Neural cell (in vitro differentiated cells): ENCODE measurements at regions not wholly inside any gene's neighbourhood (a gene's known extent, or its start where the extent isn't known, plus 50 kb on each side); places are given as distances from the start of the nearest gene placed in this dataset.

ENCODE experiments used
- CTCF ChIP-seq: fragments of 450-650 bp; IDR thresholded peaks from 2 replicates; pipeline ENCODE4 v1.5.1; 2014; ENCODE audit warnings: antibody characterized with exemption, mild to moderate bottlenecking, moderate library complexity; ENCODE audit not compliant: poor library complexity, severe bottlenecking
- EP300 ChIP-seq: fragments of 450-650 bp; conservative IDR thresholded peaks from 2 replicates; pipeline ENCODE4 v1.6.1; 2014; ENCODE audit warnings: antibody characterized with exemption, mild to moderate bottlenecking, moderate library complexity; ENCODE audit not compliant: poor library complexity, severe bottlenecking
- EZH2 ChIP-seq: fragments of 200-600, 300-800 bp; shearing (Covaris generic), sonication (generic); IDR thresholded peaks from 2 replicates; pipeline ENCODE4 v1.6.1; 2014; ENCODE audit warnings: antibody characterized with exemption, low read length, borderline replicate concordance, mild to moderate bottlenecking; ENCODE audit not compliant: insufficient read depth, poor library complexity, severe bottlenecking
- SMC3 ChIP-seq: fragments of 450-650 bp; conservative IDR thresholded peaks from 2 replicates; pipeline ENCODE4 v1.6.1; 2014; ENCODE audit warnings: antibody characterized with exemption, mild to moderate bottlenecking, moderate library complexity; ENCODE audit not compliant: poor library complexity
- TAF1 ChIP-seq: IDR thresholded peaks from 2 replicates; pipeline ENCODE4 v1.6.1; 2012; ENCODE audit warnings: low read depth

GRCh38 chr16:55055262-55055661 is 124.6 kb downstream of the IRX5 start:
- TF ChIP-seq EP300 (no peak), CTCF (no peak), TAF1 (no peak), SMC3 (no peak), EZH2 (no peak)
